Cardiac fibroblast (primary cell): ENCODE measurements at regions not wholly inside any gene's neighbourhood (a gene's known extent, or its start where the extent isn't known, plus 50 kb on each side); places are given as distances from the start of the nearest gene placed in this dataset.

ENCODE experiments used
- DNase-seq, 2 donors: peaks; one replicate each; pipeline versions ENCODE4 v3.0.0 to v3.0.0-alpha.2; 2010; ENCODE audit warnings: low read depth in 2 of 2
- H3K4me3 ChIP-seq, 2 donors: replicated peaks in 1 of 2; 1 replicate in 1 of 2; 2 replicates in 1 of 2; pipeline ENCODE4 v1.5.1; 2011; ENCODE audit warnings: low read depth in 2 of 2, low read length in 2 of 2, mild to moderate bottlenecking in 2 of 2, moderate library complexity in 1 of 2
- TF ChIP-seq, protein P1 (sequence below): IDR thresholded peaks from one replicate; pipeline ENCODE4 v1.5.1; 2011; ENCODE audit warnings: low read depth, mild to moderate bottlenecking, low read length, inconsistent platforms

- DNase-seq: no peak
- TF ChIP-seq, protein P1, sequence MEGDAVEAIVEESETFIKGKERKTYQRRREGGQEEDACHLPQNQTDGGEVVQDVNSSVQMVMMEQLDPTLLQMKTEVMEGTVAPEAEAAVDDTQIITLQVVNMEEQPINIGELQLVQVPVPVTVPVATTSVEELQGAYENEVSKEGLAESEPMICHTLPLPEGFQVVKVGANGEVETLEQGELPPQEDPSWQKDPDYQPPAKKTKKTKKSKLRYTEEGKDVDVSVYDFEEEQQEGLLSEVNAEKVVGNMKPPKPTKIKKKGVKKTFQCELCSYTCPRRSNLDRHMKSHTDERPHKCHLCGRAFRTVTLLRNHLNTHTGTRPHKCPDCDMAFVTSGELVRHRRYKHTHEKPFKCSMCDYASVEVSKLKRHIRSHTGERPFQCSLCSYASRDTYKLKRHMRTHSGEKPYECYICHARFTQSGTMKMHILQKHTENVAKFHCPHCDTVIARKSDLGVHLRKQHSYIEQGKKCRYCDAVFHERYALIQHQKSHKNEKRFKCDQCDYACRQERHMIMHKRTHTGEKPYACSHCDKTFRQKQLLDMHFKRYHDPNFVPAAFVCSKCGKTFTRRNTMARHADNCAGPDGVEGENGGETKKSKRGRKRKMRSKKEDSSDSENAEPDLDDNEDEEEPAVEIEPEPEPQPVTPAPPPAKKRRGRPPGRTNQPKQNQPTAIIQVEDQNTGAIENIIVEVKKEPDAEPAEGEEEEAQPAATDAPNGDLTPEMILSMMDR: no peak
- no peak overlapping the region for H3K4me3 ChIP-seq
Measured at GRCh38 chr9:28941856-28942255, 1368.6 kb upstream of the C9orf72 start.

DNA sequence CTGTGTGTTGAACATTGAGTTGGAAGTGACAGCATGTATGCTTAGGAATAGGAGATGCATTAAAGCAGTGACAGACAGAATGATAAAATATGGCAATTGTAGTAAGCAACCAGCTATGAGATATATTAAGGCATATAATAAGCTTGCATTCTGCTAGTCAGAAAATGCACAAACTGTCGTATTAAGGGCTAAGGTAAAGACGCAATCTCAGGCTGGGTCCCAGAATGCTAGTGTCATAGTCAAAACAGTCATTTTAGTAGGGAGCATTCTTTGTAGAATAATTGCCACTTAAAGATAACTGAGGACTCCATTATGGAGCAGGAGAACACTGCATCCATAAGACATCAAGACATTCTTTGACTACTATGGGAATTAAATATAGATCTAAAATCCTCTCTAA is 1369.7 kb upstream of the C9orf72 start:
- DNase-seq: no peak
- H3K4me3 ChIP-seq: no peak overlapping the region
- TF ChIP-seq, protein P1: no peak

DNA sequence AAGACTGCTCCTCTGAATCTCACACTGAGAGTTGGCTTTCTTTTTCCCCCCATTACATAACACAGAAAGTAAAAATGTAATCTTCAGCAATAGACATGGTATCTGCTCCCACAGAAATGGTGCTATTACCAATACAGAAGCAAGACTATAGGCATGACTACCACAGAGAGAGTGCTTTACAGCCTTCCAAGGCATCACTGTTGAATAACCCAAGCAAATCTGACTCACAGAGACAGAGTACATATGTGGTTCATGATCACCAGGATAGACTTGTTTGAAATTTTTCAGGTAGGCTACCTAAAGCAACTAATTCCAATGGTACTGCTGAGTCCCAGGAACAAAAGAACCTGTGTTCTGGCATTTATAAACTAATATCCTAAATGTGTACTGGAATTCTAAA is 1373.4 kb upstream of the C9orf72 start:
- no peak for DNase-seq
- no peak overlapping the region for H3K4me3 ChIP-seq
- TF ChIP-seq, protein P1: no peak

DNA sequence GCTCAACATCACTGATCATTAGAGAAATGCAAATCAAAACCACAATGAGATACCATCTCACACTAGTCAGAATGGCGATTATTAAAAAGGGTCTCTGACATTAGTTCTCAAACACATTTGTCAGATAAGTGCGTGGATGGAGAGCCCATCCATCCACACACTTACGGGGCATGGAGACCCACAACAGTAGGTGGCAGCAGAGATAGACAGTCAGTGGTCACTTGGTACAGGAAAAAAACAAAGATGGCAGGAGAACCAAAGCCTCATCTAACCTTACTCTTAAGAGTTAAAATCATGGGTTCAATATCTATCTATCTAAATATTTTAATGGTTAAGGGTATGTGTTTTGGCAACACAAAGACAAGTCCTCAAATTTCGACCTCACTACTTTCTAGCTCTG is 1378.7 kb upstream of the C9orf72 start:
- TF ChIP-seq, protein P1: peak; percentile 30
- DNase-seq: peak; percentile 1 to 14
- no peak overlapping the region for H3K4me3 ChIP-seq

DNA sequence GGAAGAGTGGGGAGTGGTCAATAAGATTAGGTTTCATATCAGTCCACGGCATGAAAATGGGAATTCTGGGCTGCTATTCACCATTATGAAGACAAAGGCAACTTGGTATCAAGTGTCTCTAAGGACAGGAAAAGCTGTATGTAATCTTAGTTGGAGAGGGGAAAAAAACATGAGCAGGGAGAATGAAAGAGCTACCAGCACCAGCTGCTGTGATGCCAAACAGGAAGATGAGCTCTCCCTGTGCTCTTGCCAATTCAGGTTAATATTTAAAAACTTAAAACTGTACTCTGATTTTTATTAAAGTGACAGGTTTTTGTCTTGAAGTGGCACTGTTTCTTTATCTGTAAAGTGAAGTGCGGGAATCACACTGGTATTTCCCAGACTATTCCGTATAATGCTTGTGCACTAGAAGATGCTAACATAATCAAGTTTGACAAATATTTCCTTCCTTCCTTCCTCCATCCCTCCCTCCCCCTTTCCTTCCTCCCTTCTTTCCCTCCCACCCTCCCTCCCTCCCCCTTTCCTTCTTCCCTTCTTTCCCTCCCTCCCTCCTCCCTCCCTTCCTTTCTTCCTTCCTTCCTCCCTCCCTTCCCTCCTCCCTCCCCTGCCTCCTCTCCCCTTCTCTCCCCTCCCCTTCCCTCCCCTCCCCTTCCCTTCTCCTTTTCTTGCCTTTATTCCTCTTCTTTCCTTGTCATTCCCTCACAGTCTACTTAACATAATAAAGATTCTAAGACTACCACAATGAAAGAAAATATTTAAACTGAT is 1383.0 kb upstream of the C9orf72 start:
- DNase-seq: peak in 1 of 2 donors; percentile 1
- TF ChIP-seq, protein P1: no peak
- no peak overlapping the region for H3K4me3 ChIP-seq

DNA sequence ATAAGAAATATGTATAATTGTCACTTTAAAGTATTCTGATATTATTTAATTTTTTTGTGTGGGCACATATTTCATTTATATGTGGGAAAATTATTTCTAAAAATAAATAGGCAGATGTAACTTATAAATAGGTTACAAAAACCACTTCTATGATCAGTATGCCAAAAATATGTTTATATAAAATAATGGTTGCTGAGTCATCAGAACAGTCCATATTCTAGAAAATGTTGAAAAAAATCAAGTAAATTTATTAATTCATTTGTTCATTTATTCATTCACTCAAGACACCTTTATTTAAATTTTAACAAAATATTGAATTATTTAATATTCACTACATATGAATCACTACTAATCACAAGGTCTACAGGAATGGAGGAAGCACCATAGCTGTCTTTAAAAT is 1387.3 kb upstream of the C9orf72 start:
- H3K4me3 ChIP-seq: no peak overlapping the region
- TF ChIP-seq, protein P1: no peak
- DNase-seq: no peak

GRCh38 chr9:28961623-28962022 is 1388.3 kb upstream of the C9orf72 start:
- DNase-seq: no peak
- no peak overlapping the region for H3K4me3 ChIP-seq
- TF ChIP-seq, protein P1: no peak
